Thoracic aorta (tissue), 2 donors: ENCODE measurements at regions not wholly inside any gene's neighbourhood (a gene's known extent, or its start where the extent isn't known, plus 50 kb on each side); places are given as distances from the start of the nearest gene placed in this dataset.

ENCODE experiments used
- ATAC-seq: fragments of 150-250 bp; one replicate; pipeline ENCODE4 v1.8.0; 2017; ENCODE audit warnings: low read depth; ENCODE audit not compliant: insufficient number of reproducible peaks, low FRiP score
- DNase-seq: peaks from one replicate; pipeline ENCODE4 v3.0.0-alpha.2; 2020; ENCODE audit warnings: low spot score
- H3K27ac ChIP-seq, 2 donors: fragments of 200-600 bp; sonication (generic); 1 replicate in 1 of 2; 2 replicates in 1 of 2; pipeline ENCODE4 v1.5.1; 2016; ENCODE audit warnings: mild to moderate bottlenecking in 2 of 2, moderate library complexity in 2 of 2
- H3K27me3 ChIP-seq: fragments of 200-600 bp; sonication (generic); replicated peaks from 2 replicates; pipeline ENCODE4 v1.6.0; 2016; ENCODE audit warnings: mild to moderate bottlenecking; ENCODE audit not compliant: insufficient read depth
- H3K36me3 ChIP-seq: fragments of 200-600 bp; sonication (generic); one replicate; pipeline ENCODE4 v1.5.1; 2016
- H3K4me1 ChIP-seq, 2 donors: fragments of 200-600 bp; sonication (generic); 1 replicate in 1 of 2; 2 replicates in 1 of 2; pipeline versions ENCODE4 v1.5.1 to v1.6.0; 2016; ENCODE audit warnings: low read depth in 2 of 2, mild to moderate bottlenecking in 1 of 2; ENCODE audit not compliant: control insufficient read depth in 1 of 2
- H3K4me3 ChIP-seq: fragments of 200-600 bp; sonication (generic); 2 replicates; pipeline ENCODE4 v1.5.1; 2016; ENCODE audit warnings: mild to moderate bottlenecking
- H3K9me3 ChIP-seq: fragments of 200-600 bp; sonication (generic); 2 replicates; pipeline ENCODE4 v1.5.1; 2016
- CTCF ChIP-seq: fragments of 200-600 bp; sonication (generic); IDR thresholded peaks from one replicate; pipeline ENCODE4 v1.5.1; 2019; ENCODE audit warnings: antibody characterized with exemption

GRCh38 chr11:108994887-108995286 lies 330.0 kb downstream of the DDX10 start:
- Histone ChIP-seq H3K9me3 (peaks cover 5% of the 10 kb centered on the region), H3K4me3 (no peak overlapping the region), H3K36me3 (no peaks in the 10 kb centered on the region), H3K4me1 (no peaks in the 10 kb centered on the region), H3K27me3 (no peaks in the 10 kb centered on the region), H3K27ac (no peak overlapping the region)
- ATAC-seq: no peak
- TF ChIP-seq CTCF: no peak
- no peak for DNase-seq

- TF ChIP-seq CTCF: no peak
- DNase-seq (no peak), ATAC-seq (no peak)
- Histone ChIP-seq H3K27ac (no peak overlapping the region), H3K27me3 (no peaks in the 10 kb centered on the region), H3K4me3 (no peak overlapping the region), H3K9me3 (peaks cover 5% of the 10 kb centered on the region), H3K4me1 (no peaks in the 10 kb centered on the region), H3K36me3 (no peaks in the 10 kb centered on the region)
These were observed 333.0 kb downstream of the DDX10 start for GRCh38 chr11:108997826-108998225.

- H3K9me3 ChIP-seq: peaks cover 3% of the 10 kb centered on the region
- no peak for TF ChIP-seq CTCF
- DNase-seq (no peak), ATAC-seq (no peak)
- H3K27me3 ChIP-seq: no peaks in the 10 kb centered on the region
- no peak overlapping the region for H3K27ac ChIP-seq
- H3K36me3 ChIP-seq: no peaks in the 10 kb centered on the region
- no peaks in the 10 kb centered on the region for H3K4me1 ChIP-seq
- no peak overlapping the region for H3K4me3 ChIP-seq
These were observed 335.7 kb downstream of the DDX10 start for GRCh38 chr11:109000531-109000930.

- Histone ChIP-seq H3K36me3 (no peaks in the 10 kb centered on the region), H3K27me3 (no peaks in the 10 kb centered on the region), H3K4me3 (no peak overlapping the region), H3K27ac (no peak overlapping the region), H3K9me3 (no peaks in the 10 kb centered on the region), H3K4me1 (no peaks in the 10 kb centered on the region)
- no peak for TF ChIP-seq CTCF
- DNase-seq: no peak
- ATAC-seq: no peak
These were observed 336.7 kb downstream of the DDX10 start for GRCh38 chr11:109001585-109001984.

GRCh38 chr11:109012991-109013390 lies 348.1 kb downstream of the DDX10 start:
- Histone ChIP-seq H3K36me3 (no peaks in the 10 kb centered on the region), H3K27me3 (no peaks in the 10 kb centered on the region), H3K27ac (no peak overlapping the region), H3K4me1 (no peaks in the 10 kb centered on the region), H3K4me3 (no peak overlapping the region), H3K9me3 (no peaks in the 10 kb centered on the region)
- DNase-seq: no peak
- TF ChIP-seq CTCF: no peak
- no peak for ATAC-seq
